Fibroblast of mammary gland (primary cell): ENCODE measurements at regions not wholly inside any gene's neighbourhood (a gene's known extent, or its start where the extent isn't known, plus 50 kb on each side); places are given as distances from the start of the nearest gene placed in this dataset.

Source experiments
- DNase-seq: peaks from one replicate; pipeline ENCODE4 v3.0.0-alpha.2; 2010; ENCODE audit warnings: low read depth
- H3K4me3 ChIP-seq: 2 replicates; pipeline ENCODE4 v1.5.1; 2011; ENCODE audit warnings: low read depth, mild to moderate bottlenecking, low read length, moderate library complexity; ENCODE audit not compliant: control insufficient read depth
- CTCF ChIP-seq: conservative IDR thresholded peaks from 2 replicates; pipeline ENCODE4 v1.5.1; 2011; ENCODE audit warnings: low read depth, low read length, inconsistent platforms; ENCODE audit not compliant: control insufficient read depth, insufficient read depth

GRCh38 chr15:25090073-25090733 is 135.4 kb downstream of the SNRPN start:
- no peak for TF ChIP-seq CTCF

DNA sequence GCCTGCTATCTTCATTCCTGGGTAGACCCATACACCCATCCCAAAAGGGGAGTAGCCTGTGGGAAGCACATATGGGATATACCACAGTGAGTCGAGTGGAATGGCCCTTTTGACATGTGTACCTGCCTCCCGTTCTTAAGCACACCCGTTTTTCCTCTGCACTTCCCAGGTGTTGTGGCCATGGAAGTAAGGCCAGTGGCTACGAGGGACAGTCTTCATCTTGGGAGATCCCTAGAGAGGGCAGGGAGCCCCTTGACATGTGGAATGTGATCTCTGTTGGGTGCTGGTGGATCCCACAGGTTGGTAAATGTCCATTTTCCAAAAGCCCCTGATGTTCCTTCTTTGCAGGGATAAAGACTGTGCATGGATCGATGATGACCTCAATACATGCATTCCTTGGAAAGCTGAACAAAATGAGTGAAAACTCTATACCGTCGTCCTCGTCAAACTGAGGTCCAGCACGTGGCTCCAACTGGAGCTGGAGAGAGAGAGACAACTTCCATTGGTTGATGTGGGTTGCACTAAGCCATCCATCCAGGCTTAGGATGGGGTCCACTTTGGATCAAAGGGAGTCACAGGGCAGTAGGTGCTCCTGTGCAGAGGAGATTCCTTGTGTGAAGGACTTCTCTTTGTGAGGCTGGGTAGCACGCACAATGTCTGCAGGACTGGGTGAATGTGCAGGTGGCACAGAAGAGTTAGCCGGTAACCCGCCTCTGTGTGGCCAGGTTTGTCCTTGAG is 136.8 kb downstream of the SNRPN start:
- no peak for TF ChIP-seq CTCF
- no peak for DNase-seq
- H3K4me3 ChIP-seq, result no peak overlapping the region

More at GRCh38 chr15:25090073-25090733, 135.4 kb downstream of the SNRPN start:
- DNase-seq, result no peak
- no peak overlapping the region for H3K4me3 ChIP-seq

DNA sequence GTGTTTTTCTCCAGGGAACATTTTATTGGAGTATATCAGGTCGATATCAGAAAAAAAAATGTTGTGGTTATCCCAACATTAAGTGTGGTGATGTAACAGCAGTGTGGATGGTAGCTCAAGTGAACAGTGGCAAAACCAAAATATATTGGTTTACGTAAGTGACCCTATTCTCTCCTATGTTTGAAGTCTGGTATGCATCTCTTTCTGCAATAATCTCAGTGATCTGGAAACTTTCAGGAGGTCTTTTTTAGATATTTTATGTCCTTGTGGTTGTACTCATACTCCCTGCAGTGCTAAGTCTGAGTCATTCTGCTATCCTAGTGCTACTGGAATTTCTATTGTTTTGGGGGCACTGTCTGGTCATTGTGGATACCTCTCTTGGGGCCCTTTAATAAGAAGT is 137.9 kb downstream of the SNRPN start:
- no peak for DNase-seq
- no peak for TF ChIP-seq CTCF
- H3K4me3 ChIP-seq, result no peak overlapping the region

GRCh38 chr15:25093455-25094029 is 138.8 kb downstream of the SNRPN start:
- DNase-seq, result no peak
- TF ChIP-seq CTCF, result no peak
- no peak overlapping the region for H3K4me3 ChIP-seq

DNA sequence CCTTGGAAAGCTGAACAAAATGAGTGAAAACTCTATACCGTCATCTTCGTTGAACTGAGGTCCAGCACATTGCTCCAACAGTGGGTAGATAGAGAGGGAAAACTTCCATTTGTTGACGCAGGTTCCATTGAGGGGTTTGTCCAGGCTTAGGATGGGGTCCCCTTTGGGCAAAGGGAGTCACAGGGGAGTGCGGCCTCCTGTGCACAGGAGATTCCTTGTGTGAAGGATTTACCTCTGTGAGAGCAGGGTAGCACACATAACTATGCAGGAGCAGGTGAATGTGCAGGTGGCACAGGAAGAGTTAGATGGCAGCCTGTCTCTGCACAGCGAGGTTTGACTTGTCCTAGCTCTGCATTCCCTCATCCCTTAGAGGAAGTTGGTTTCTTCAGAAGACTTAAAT is 139.3 kb downstream of the SNRPN start:
- DNase-seq, result no peak
- TF ChIP-seq CTCF, result no peak
- no peak overlapping the region for H3K4me3 ChIP-seq

- DNase-seq, result no peak
- no peak overlapping the region for H3K4me3 ChIP-seq
- TF ChIP-seq CTCF, result no peak
Measured at GRCh38 chr15:25094519-25094918, 139.7 kb downstream of the SNRPN start.
